ENCODE measurements at regions not wholly inside any gene's neighbourhood (a gene's known extent, or its start where the extent isn't known, plus 50 kb on each side); places are given as distances from the start of the nearest gene placed in this dataset.

DNA sequence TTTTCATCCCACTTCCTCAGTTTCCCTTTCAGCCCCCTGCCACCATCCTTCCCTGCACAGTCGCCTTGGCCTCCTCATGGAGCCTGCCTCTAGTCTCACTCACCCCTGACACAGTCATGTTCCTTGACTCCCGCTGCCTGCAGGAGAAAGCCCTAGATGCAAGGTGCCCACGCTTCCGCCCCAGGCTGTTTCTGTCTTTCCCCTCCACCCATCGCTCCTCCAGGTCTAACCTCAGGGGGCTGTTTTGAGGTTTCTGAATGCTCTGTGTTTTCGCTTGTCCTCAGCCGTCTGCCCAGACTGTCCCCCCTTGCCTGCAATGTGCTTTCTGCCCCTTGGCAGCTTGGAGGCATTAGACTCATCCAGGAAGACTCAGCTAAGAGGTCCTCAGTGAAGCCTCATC, 89.9 kb downstream of the EMX2 start (continued):
- TF ChIP-seq, protein P1, sequence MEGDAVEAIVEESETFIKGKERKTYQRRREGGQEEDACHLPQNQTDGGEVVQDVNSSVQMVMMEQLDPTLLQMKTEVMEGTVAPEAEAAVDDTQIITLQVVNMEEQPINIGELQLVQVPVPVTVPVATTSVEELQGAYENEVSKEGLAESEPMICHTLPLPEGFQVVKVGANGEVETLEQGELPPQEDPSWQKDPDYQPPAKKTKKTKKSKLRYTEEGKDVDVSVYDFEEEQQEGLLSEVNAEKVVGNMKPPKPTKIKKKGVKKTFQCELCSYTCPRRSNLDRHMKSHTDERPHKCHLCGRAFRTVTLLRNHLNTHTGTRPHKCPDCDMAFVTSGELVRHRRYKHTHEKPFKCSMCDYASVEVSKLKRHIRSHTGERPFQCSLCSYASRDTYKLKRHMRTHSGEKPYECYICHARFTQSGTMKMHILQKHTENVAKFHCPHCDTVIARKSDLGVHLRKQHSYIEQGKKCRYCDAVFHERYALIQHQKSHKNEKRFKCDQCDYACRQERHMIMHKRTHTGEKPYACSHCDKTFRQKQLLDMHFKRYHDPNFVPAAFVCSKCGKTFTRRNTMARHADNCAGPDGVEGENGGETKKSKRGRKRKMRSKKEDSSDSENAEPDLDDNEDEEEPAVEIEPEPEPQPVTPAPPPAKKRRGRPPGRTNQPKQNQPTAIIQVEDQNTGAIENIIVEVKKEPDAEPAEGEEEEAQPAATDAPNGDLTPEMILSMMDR (IDR thresholded peaks at IDR 0.05; ENCODE audit: control extremely low read depth in 1 of 3, insufficient read depth in 1 of 3, low read depth in 1 of 3, low read length in 3 of 3): no peak
- TF ChIP-seq, protein P2, sequence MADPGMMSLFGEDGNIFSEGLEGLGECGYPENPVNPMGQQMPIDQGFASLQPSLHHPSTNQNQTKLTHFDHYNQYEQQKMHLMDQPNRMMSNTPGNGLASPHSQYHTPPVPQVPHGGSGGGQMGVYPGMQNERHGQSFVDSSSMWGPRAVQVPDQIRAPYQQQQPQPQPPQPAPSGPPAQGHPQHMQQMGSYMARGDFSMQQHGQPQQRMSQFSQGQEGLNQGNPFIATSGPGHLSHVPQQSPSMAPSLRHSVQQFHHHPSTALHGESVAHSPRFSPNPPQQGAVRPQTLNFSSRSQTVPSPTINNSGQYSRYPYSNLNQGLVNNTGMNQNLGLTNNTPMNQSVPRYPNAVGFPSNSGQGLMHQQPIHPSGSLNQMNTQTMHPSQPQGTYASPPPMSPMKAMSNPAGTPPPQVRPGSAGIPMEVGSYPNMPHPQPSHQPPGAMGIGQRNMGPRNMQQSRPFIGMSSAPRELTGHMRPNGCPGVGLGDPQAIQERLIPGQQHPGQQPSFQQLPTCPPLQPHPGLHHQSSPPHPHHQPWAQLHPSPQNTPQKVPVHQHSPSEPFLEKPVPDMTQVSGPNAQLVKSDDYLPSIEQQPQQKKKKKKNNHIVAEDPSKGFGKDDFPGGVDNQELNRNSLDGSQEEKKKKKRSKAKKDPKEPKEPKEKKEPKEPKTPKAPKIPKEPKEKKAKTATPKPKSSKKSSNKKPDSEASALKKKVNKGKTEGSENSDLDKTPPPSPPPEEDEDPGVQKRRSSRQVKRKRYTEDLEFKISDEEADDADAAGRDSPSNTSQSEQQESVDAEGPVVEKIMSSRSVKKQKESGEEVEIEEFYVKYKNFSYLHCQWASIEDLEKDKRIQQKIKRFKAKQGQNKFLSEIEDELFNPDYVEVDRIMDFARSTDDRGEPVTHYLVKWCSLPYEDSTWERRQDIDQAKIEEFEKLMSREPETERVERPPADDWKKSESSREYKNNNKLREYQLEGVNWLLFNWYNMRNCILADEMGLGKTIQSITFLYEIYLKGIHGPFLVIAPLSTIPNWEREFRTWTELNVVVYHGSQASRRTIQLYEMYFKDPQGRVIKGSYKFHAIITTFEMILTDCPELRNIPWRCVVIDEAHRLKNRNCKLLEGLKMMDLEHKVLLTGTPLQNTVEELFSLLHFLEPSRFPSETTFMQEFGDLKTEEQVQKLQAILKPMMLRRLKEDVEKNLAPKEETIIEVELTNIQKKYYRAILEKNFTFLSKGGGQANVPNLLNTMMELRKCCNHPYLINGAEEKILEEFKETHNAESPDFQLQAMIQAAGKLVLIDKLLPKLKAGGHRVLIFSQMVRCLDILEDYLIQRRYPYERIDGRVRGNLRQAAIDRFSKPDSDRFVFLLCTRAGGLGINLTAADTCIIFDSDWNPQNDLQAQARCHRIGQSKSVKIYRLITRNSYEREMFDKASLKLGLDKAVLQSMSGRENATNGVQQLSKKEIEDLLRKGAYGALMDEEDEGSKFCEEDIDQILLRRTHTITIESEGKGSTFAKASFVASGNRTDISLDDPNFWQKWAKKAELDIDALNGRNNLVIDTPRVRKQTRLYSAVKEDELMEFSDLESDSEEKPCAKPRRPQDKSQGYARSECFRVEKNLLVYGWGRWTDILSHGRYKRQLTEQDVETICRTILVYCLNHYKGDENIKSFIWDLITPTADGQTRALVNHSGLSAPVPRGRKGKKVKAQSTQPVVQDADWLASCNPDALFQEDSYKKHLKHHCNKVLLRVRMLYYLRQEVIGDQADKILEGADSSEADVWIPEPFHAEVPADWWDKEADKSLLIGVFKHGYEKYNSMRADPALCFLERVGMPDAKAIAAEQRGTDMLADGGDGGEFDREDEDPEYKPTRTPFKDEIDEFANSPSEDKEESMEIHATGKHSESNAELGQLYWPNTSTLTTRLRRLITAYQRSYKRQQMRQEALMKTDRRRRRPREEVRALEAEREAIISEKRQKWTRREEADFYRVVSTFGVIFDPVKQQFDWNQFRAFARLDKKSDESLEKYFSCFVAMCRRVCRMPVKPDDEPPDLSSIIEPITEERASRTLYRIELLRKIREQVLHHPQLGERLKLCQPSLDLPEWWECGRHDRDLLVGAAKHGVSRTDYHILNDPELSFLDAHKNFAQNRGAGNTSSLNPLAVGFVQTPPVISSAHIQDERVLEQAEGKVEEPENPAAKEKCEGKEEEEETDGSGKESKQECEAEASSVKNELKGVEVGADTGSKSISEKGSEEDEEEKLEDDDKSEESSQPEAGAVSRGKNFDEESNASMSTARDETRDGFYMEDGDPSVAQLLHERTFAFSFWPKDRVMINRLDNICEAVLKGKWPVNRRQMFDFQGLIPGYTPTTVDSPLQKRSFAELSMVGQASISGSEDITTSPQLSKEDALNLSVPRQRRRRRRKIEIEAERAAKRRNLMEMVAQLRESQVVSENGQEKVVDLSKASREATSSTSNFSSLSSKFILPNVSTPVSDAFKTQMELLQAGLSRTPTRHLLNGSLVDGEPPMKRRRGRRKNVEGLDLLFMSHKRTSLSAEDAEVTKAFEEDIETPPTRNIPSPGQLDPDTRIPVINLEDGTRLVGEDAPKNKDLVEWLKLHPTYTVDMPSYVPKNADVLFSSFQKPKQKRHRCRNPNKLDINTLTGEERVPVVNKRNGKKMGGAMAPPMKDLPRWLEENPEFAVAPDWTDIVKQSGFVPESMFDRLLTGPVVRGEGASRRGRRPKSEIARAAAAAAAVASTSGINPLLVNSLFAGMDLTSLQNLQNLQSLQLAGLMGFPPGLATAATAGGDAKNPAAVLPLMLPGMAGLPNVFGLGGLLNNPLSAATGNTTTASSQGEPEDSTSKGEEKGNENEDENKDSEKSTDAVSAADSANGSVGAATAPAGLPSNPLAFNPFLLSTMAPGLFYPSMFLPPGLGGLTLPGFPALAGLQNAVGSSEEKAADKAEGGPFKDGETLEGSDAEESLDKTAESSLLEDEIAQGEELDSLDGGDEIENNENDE (IDR thresholded peaks at IDR 0.05; ENCODE audit: insufficient replicate concordance, low read length): no peak
- TF ChIP-seq ZNF274 (IDR thresholded peaks at IDR 0.05; ENCODE audit: borderline replicate concordance, extremely low read depth, low read length) (no peak), SP2 (IDR thresholded peaks at IDR 0.05; ENCODE audit: low read length) (no peak), FOSL1 (IDR thresholded peaks at IDR 0.05; ENCODE audit: insufficient read depth, low read depth, low read length) (no peak)

Data from H1 (cell line).